GF-D8 (cell line): ENCODE measurements at regions not wholly inside any gene's neighbourhood (a gene's known extent, or its start where the extent isn't known, plus 50 kb on each side); places are given as distances from the start of the nearest gene placed in this dataset.

ENCODE experiments used
- DNase-seq: peaks from one replicate; lab custom pipeline; 2025; lab: John Stamatoyannopoulos, UW

- no peak for DNase-seq
These were observed 177.6 kb downstream of the HHIPL2 start for GRCh38 chr1:222370081-222370912.

GRCh38 chr1:222369148-222369547 is 178.8 kb downstream of the HHIPL2 start:
- DNase-seq = no peak

- no peak for DNase-seq
These were observed 189.8 kb downstream of the HHIPL2 start for GRCh38 chr1:222358100-222358499.

GRCh38 chr1:222357252-222357651 is 190.7 kb downstream of the HHIPL2 start:
- DNase-seq = no peak

GRCh38 chr1:222347627-222348026 is 200.3 kb downstream of the HHIPL2 start:
- DNase-seq = no peak

- DNase-seq = no peak
These were observed 200.9 kb downstream of the HHIPL2 start for GRCh38 chr1:222346955-222347354.

- DNase-seq = no peak
These were observed 208.4 kb downstream of the HHIPL2 start for GRCh38 chr1:222339376-222339947.

GRCh38 chr1:222335586-222335985 is 212.3 kb downstream of the HHIPL2 start:
- no peak for DNase-seq

- no peak for DNase-seq
These were observed 213.8 kb downstream of the HHIPL2 start for GRCh38 chr1:222334026-222334680.

- DNase-seq = no peak
These were observed 216.1 kb downstream of the HHIPL2 start for GRCh38 chr1:222331765-222332164.

GRCh38 chr1:222331340-222331739 is 216.6 kb downstream of the HHIPL2 start:
- no peak for DNase-seq

GRCh38 chr1:222329493-222330045 is 218.3 kb downstream of the HHIPL2 start:
- DNase-seq = no peak

- DNase-seq = no peak
These were observed 221.2 kb downstream of the HHIPL2 start for GRCh38 chr1:222326710-222327036.

- DNase-seq = no peak
These were observed 221.7 kb downstream of the HHIPL2 start for GRCh38 chr1:222326006-222326709.

- no peak for DNase-seq
These were observed 222.4 kb downstream of the HHIPL2 start for GRCh38 chr1:222325506-222325905.

- no peak for DNase-seq
These were observed 233.1 kb downstream of the HHIPL2 start for GRCh38 chr1:222314839-222315238.

GRCh38 chr1:222310836-222311235 is 237.1 kb downstream of the HHIPL2 start:
- no peak for DNase-seq

- DNase-seq = no peak
These were observed 240.3 kb downstream of the HHIPL2 start for GRCh38 chr1:222307621-222308020.

- no peak for DNase-seq
These were observed 241.4 kb downstream of the HHIPL2 start for GRCh38 chr1:222306512-222306911.

GRCh38 chr1:222306011-222306410 is 241.9 kb downstream of the HHIPL2 start:
- no peak for DNase-seq

- DNase-seq = no peak
These were observed 246.3 kb downstream of the HHIPL2 start for GRCh38 chr1:222301652-222302051.

GRCh38 chr1:222299524-222299923 is 248.4 kb downstream of the HHIPL2 start:
- no peak for DNase-seq
